H1 (cell line): ENCODE measurements at regions not wholly inside any gene's neighbourhood (a gene's known extent, or its start where the extent isn't known, plus 50 kb on each side); places are given as distances from the start of the nearest gene placed in this dataset.

Source experiments
- CTCF ChIA-PET: fragments of 300-600 bp; sonication (Branson Sonifier 250); formaldehyde crosslinking; loops from one replicate; lab custom pipeline; 2021; ENCODE audit not compliant: partially characterized antibody; lab: Charles Lee
- POLR2A ChIA-PET: fragments of 300-600 bp; sonication (Branson Sonifier 250); formaldehyde crosslinking; loops from one replicate; lab custom pipeline; 2021; ENCODE audit warnings: inconsistent platforms; ENCODE audit not compliant: partially characterized antibody; lab: Charles Lee
- DNase-seq, 2 experiments: peaks; one replicate each; pipeline versions ENCODE4 v3.0.0 to v3.0.0-alpha.2; 2010 to 2022; ENCODE audit warnings: low spot score in 2 of 2, low read depth in 1 of 2, mixed read lengths in 1 of 2
- FAIRE-seq: peaks from 2 replicates; lab custom pipeline; 2011; peaks lifted over from hg19 to GRCh38; lab: Jason Lieb, UNC
- H2AFZ ChIP-seq: 2 replicates; pipeline ENCODE4 v1.8.1; 2012; ENCODE audit warnings: low read length, inconsistent platforms
- H2AK5ac ChIP-seq: 2 replicates; pipeline ENCODE4 v1.6.1; 2013; ENCODE audit warnings: low read depth, low read length
- H2BK120ac ChIP-seq: replicated peaks from 2 replicates; pipeline ENCODE3; 2013; ENCODE audit warnings: low read depth, low read length, inconsistent platforms
- H2BK12ac ChIP-seq: 2 replicates; pipeline ENCODE4 v1.6.1; 2013; ENCODE audit warnings: low read depth, low read length
- H2BK15ac ChIP-seq: 2 replicates; pipeline ENCODE4 v1.6.1; 2013; ENCODE audit warnings: low read length
- H2BK20ac ChIP-seq: 2 replicates; pipeline ENCODE4 v1.6.1; 2013; ENCODE audit warnings: low read length
- H2BK5ac ChIP-seq: 2 replicates; pipeline ENCODE4 v1.6.1; 2013; ENCODE audit warnings: low read depth, low read length
- H3K14ac ChIP-seq: 2 replicates; pipeline ENCODE4 v1.6.1; 2013; ENCODE audit warnings: inconsistent platforms; ENCODE audit not compliant: insufficient read length
- H3K18ac ChIP-seq: 2 replicates; pipeline ENCODE4 v1.6.1; 2013; ENCODE audit warnings: low read length; ENCODE audit errors: extremely low read depth
- H3K23ac ChIP-seq: 2 replicates; pipeline ENCODE4 v1.6.1; 2013; ENCODE audit warnings: inconsistent platforms; ENCODE audit not compliant: insufficient read length
- H3K23me2 ChIP-seq: 2 replicates; pipeline ENCODE4 v1.6.1; 2013; ENCODE audit warnings: low read depth, low read length
- H3K27ac ChIP-seq: 2 replicates; pipeline ENCODE4 v1.6.1; 2011; ENCODE audit warnings: low read depth, low read length, inconsistent platforms
- H3K27me3 ChIP-seq, 4 experiments: replicated peaks in 1 of 4; 1 replicate in 1 of 4; 2 replicates in 3 of 4; pipeline versions ENCODE4 v1.6.1 to v1.8.1; 2011 to 2013; ENCODE audit warnings: low read length in 3 of 4, mild to moderate bottlenecking in 3 of 4, inconsistent platforms in 2 of 4, mixed read lengths in 2 of 4, moderate library complexity in 1 of 4; ENCODE audit not compliant: control insufficient read depth in 3 of 4, insufficient read depth in 3 of 4; ENCODE audit errors: extremely low read depth in 1 of 4
- H3K36me3 ChIP-seq, 4 experiments: 2 replicates each; pipeline versions ENCODE4 v1.6.1 to v1.8.1; 2011 to 2013; ENCODE audit warnings: mild to moderate bottlenecking in 4 of 4, low read length in 3 of 4, moderate library complexity in 2 of 4, control low read depth in 1 of 4, inconsistent platforms in 1 of 4; ENCODE audit not compliant: insufficient read depth in 4 of 4, control insufficient read depth in 2 of 4
- H3K4ac ChIP-seq: replicated peaks from 2 replicates; pipeline ENCODE3; 2013; ENCODE audit warnings: low read length, low read depth, mixed read lengths, inconsistent platforms; ENCODE audit not compliant: insufficient read length
- H3K4me1 ChIP-seq, 4 experiments: replicated peaks in 1 of 4; 1 replicate in 1 of 4; 2 replicates in 3 of 4; pipeline versions ENCODE4 v1.6.1 to v1.8.1; 2011 to 2013; ENCODE audit warnings: low read length in 3 of 4, inconsistent platforms in 2 of 4, mixed read lengths in 1 of 4; ENCODE audit not compliant: insufficient read depth in 4 of 4, control insufficient read depth in 3 of 4
- H3K4me2 ChIP-seq, 2 experiments: 2 replicates each; pipeline versions ENCODE4 v1.6.1 to v1.8.1; 2011 to 2013; ENCODE audit warnings: low read depth in 2 of 2, low read length in 2 of 2, control low read depth in 1 of 2, inconsistent platforms in 1 of 2, mild to moderate bottlenecking in 1 of 2; ENCODE audit not compliant: insufficient read depth in 1 of 2
- H3K4me3 ChIP-seq, 4 experiments: fragments of 200-600, 300-600 bp in 1 of 4; sonication (generic), shearing (Covaris generic), sonication (Bioruptor Twin) in 1 of 4; 2 replicates each; pipeline versions ENCODE4 v1.5.1 to v1.8.1; 2011 to 2016; ENCODE audit warnings: low read length in 4 of 4, low read depth in 3 of 4, control low read depth in 2 of 4, inconsistent platforms in 2 of 4, mild to moderate bottlenecking in 2 of 4, mixed read lengths in 1 of 4, moderate library complexity in 1 of 4; ENCODE audit not compliant: insufficient read depth in 2 of 4; ENCODE audit errors: extremely low read depth in 1 of 4
- H3K56ac ChIP-seq: replicated peaks from 2 replicates; pipeline ENCODE3; 2013; ENCODE audit warnings: low read depth, mild to moderate bottlenecking, mixed read lengths, low read length, inconsistent platforms; ENCODE audit not compliant: insufficient read length
- H3K79me1 ChIP-seq: 2 replicates; pipeline ENCODE4 v1.6.1; 2013; ENCODE audit warnings: low read depth, low read length, control low read depth
- H3K79me2 ChIP-seq, 2 experiments: 2 replicates each; pipeline versions ENCODE4 v1.6.1 to v1.8.1; 2012 to 2013; ENCODE audit warnings: low read length in 2 of 2, mild to moderate bottlenecking in 2 of 2, inconsistent platforms in 1 of 2; ENCODE audit not compliant: insufficient read depth in 2 of 2, control insufficient read depth in 1 of 2
- H3K9ac ChIP-seq, 4 experiments: replicated peaks in 1 of 4; 1 replicate in 1 of 4; 2 replicates in 3 of 4; pipeline versions ENCODE4 v1.6.1 to v1.8.1; 2011 to 2013; ENCODE audit warnings: low read depth in 3 of 4, low read length in 3 of 4, control low read depth in 2 of 4, mild to moderate bottlenecking in 2 of 4, moderate library complexity in 2 of 4, inconsistent platforms in 1 of 4; ENCODE audit errors: extremely low read depth in 1 of 4
- H3K9me3 ChIP-seq, 2 experiments: 2 replicates each; pipeline versions ENCODE4 v1.6.1 to v1.8.1; 2012 to 2013; ENCODE audit warnings: mild to moderate bottlenecking in 2 of 2, moderate library complexity in 2 of 2, control low read depth in 1 of 2, inconsistent platforms in 1 of 2, low read depth in 1 of 2, low read length in 1 of 2, mixed read lengths in 1 of 2; ENCODE audit not compliant: insufficient read depth in 2 of 2
- H4K20me1 ChIP-seq, 2 experiments: replicated peaks in 1 of 2; 2 replicates each; pipeline versions ENCODE3 to v1.8.1; 2011 to 2013; ENCODE audit warnings: inconsistent platforms in 2 of 2, low read length in 2 of 2, mild to moderate bottlenecking in 1 of 2; ENCODE audit not compliant: insufficient read depth in 2 of 2, control insufficient read depth in 1 of 2
- H4K5ac ChIP-seq: 2 replicates; pipeline ENCODE4 v1.6.1; 2013; ENCODE audit warnings: low read length, low read depth, mixed read lengths, inconsistent platforms; ENCODE audit not compliant: insufficient read length
- H4K8ac ChIP-seq: 2 replicates; pipeline ENCODE4 v1.8.0; 2013; ENCODE audit warnings: mild to moderate bottlenecking, moderate library complexity, low read length, inconsistent platforms; ENCODE audit not compliant: insufficient read depth; ENCODE audit errors: extremely low read depth
- H4K91ac ChIP-seq: replicated peaks from 2 replicates; pipeline ENCODE3; 2013; ENCODE audit warnings: low read length, mixed read lengths, inconsistent platforms; ENCODE audit not compliant: insufficient read length
- CHD2 ChIP-seq: IDR thresholded peaks from 2 replicates; pipeline ENCODE4 v1.6.1; 2012; ENCODE audit warnings: low read length, improper control_type of control experiment
- EZH2 ChIP-seq: fragments of 200-600 bp; sonication (generic); IDR thresholded peaks from 2 replicates; pipeline ENCODE4 v1.7.1; 2012; ENCODE audit warnings: low read depth, mild to moderate bottlenecking, moderate library complexity, low read length, inconsistent platforms; ENCODE audit not compliant: severe bottlenecking
- FOSL1 ChIP-seq: IDR thresholded peaks from 2 replicates; pipeline ENCODE4 v1.6.1; 2011; ENCODE audit warnings: mild to moderate bottlenecking, low read depth, low read length, moderate library complexity; ENCODE audit not compliant: insufficient read depth
- HDAC2 ChIP-seq, 2 experiments: fragments of 300-600 bp in 1 of 2; sonication (generic) in 1 of 2; IDR thresholded peaks; 2 replicates each; pipeline ENCODE4 v1.6.1; 2011 to 2012; ENCODE audit warnings: low read depth in 2 of 2, low read length in 2 of 2, mild to moderate bottlenecking in 2 of 2, moderate library complexity in 2 of 2, borderline replicate concordance in 1 of 2, inconsistent platforms in 1 of 2
- JUN ChIP-seq: IDR thresholded peaks from 2 replicates; pipeline ENCODE4 v1.6.1; 2011; ENCODE audit warnings: low read depth, mild to moderate bottlenecking, improper control_type of control experiment, low read length
- JUND ChIP-seq: IDR thresholded peaks from 2 replicates; pipeline ENCODE4 v1.6.1; 2011; ENCODE audit warnings: mild to moderate bottlenecking, improper control_type of control experiment, low read length
- POLR2AphosphoS5 ChIP-seq: IDR thresholded peaks from 2 replicates; pipeline ENCODE4 v1.6.1; 2011; ENCODE audit warnings: low read depth, low read length
- RAD21 ChIP-seq, 2 experiments: IDR thresholded peaks in 1 of 2; conservative IDR thresholded peaks in 1 of 2; 2 replicates each; pipeline ENCODE4 v1.6.1; 2011; ENCODE audit warnings: low read depth in 2 of 2, low read length in 2 of 2, improper control_type of control experiment in 1 of 2, inconsistent platforms in 1 of 2, mild to moderate bottlenecking in 1 of 2, moderate library complexity in 1 of 2
- RBBP5 ChIP-seq: IDR thresholded peaks from 2 replicates; pipeline ENCODE4 v1.7.1; 2012; ENCODE audit warnings: low read depth, mild to moderate bottlenecking, inconsistent platforms, low read length, moderate library complexity, borderline replicate concordance
- RFX5 ChIP-seq: IDR thresholded peaks from 2 replicates; pipeline ENCODE4 v1.6.1; 2011; ENCODE audit warnings: low read depth, low read length, improper control_type of control experiment, borderline replicate concordance
- SIX5 ChIP-seq: IDR thresholded peaks from 2 replicates; pipeline ENCODE4 v1.6.1; 2011; ENCODE audit warnings: mild to moderate bottlenecking, low read depth, low read length
- WGBS, 2 experiments: shearing (Covaris generic) in 1 of 2; methylation state at CpG; one replicate each; pipeline versions ENCODE4 v1.1.6 to v1.1.7; 2013 to 2015; ENCODE audit warnings: low lambda C conversion rate in 2 of 2, mixed read lengths in 2 of 2, inconsistent platforms in 1 of 2, low coverage in 1 of 2, missing lambda C conversion rate in 1 of 2; ENCODE audit not compliant: insufficient replicate concordance in 2 of 2, insufficient coverage in 1 of 2, insufficient read length in 1 of 2; ENCODE audit errors: extremely low coverage in 1 of 2, missing lambda C conversion rate in 1 of 2; 5-methylcytosine and 5-hydroxymethylcytosine counted together

DNA sequence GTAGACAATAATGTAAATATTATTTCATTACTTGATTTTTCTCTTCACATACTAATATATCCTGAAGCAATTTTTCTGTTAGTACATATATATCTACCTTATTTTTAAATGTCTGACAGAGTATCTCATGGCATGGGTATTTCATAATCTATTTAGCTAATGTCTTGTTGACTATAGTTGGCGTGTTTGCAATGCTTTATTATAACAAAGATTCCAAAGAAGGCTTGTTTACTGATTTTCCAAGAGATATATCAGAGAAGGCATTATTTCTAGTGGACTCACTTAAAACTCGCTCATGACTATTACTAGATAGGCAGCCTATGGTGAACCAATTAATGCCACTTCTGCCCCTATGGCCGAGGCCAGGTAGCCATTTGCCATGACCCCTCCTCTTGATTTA, 152.4 kb upstream of the RORA start (continued):
- TF ChIP-seq CHD2: no peak

DNA sequence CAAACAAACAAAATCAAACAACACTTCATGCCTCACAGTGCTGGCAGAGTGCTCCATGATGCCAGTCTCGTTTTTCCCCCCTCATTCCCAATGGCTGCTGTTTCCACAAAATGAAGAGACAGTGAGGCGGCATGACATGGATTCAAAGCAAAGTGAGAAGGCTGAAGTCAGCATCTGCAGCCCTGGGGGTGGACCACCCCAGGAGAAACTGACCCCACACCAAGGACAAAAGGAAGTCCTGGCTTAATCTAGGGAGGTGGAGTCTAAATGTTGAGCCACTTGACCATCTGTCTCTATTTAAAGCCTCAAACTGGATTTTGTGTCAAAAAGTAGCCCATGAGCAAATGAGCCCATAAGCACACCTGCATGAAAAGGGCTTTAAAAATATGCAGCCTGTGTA, 151.2 kb upstream of the RORA start:
- no peaks in the 10 kb centered on the region for H3K23me2 ChIP-seq
- DNase-seq: no peak
- H3K27me3 ChIP-seq: no peaks in the 10 kb centered on the region
- no peak overlapping the region for H3K4ac ChIP-seq
- WGBS, 2 experiments: 82% methylated on average over 2 of the region's 2 CpGs; no CpG with 5 or more reads in 1 of the 2 experiments
- no peaks in the 10 kb centered on the region for H3K36me3 ChIP-seq
- H2AK5ac ChIP-seq: no peak overlapping the region
- ChIA-PET POLR2A (no interaction called here), CTCF (interaction anchor here (1.2 to 1.3 kb wide), 2 partner anchors 12 kb away, joined by 3 to 5 read pairs; no protein-coding TSS in a partner anchor)
- H4K20me1 ChIP-seq: no peaks in the 10 kb centered on the region
- no peaks in the 10 kb centered on the region for H3K79me2 ChIP-seq
- no peak overlapping the region for H2BK15ac ChIP-seq
- H3K79me1 ChIP-seq: no peaks in the 10 kb centered on the region
- no peaks in the 10 kb centered on the region for H3K9me3 ChIP-seq
- no peak overlapping the region for H3K14ac ChIP-seq
- no peak overlapping the region for H3K23ac ChIP-seq
- H2BK20ac ChIP-seq: no peak overlapping the region
- no peak overlapping the region for H4K91ac ChIP-seq
- no peak overlapping the region for H2BK120ac ChIP-seq
- no peak overlapping the region for H4K5ac ChIP-seq
- H3K27ac ChIP-seq: no peak overlapping the region
- H3K4me3 ChIP-seq: no peak overlapping the region
- H4K8ac ChIP-seq: no peak overlapping the region
- no peak overlapping the region for H2AFZ ChIP-seq
- H3K9ac ChIP-seq: no peak overlapping the region
- H3K56ac ChIP-seq: no peak overlapping the region
- no peak for FAIRE-seq
- no peak overlapping the region for H2BK12ac ChIP-seq
- H3K4me2 ChIP-seq: no peak overlapping the region
- H2BK5ac ChIP-seq: no peak overlapping the region
- H3K4me1 ChIP-seq: no peaks in the 10 kb centered on the region
- H3K18ac ChIP-seq: no peak overlapping the region
- TF ChIP-seq SIX5: no peak
- no peak for TF ChIP-seq FOSL1
- no peak for TF ChIP-seq RFX5
- TF ChIP-seq RBBP5: no peak
- TF ChIP-seq HDAC2 (IDR thresholded peaks at IDR 0.05; ENCODE audit: borderline replicate concordance in 1 of 2, low read depth in 2 of 2, low read length in 2 of 2): no peak
- no peak for TF ChIP-seq JUND
- TF ChIP-seq EZH2: no peak
- no peak for TF ChIP-seq RAD21 (IDR thresholded peaks at IDR 0.05 in 1 of 2, conservative IDR thresholded peaks at IDR 0.05 in 1 of 2; ENCODE audit: low read depth in 2 of 2, low read length in 2 of 2)
- no peak for TF ChIP-seq POLR2AphosphoS5
- no peak for TF ChIP-seq JUN
